Stimulated activated naive B cell treated with anti-CD40 and anti-IgM and Interleukin-4, amounts not matched to agents 10 μg/mL and 1 μg/mL and 100 μg/mL, for 72 hours (primary cell): ENCODE measurements at regions not wholly inside any gene's neighbourhood (a gene's known extent, or its start where the extent isn't known, plus 50 kb on each side); places are given as distances from the start of the nearest gene placed in this dataset.

Experiments used
- ATAC-seq, 2 donors: fragments of 150-1000 bp; cut with Tn5 transposase; replicated peaks; 2 replicates each; pipeline ENCODE4 v1.10.0; 2021; ENCODE audit warnings: moderate library complexity in 1 of 2
- DNase-seq: peaks from one replicate; pipeline ENCODE4 v3.0.0; 2021
- H3K27ac Mint-ChIP-seq: one replicate; pipeline ENCODE4 v1.8.0; 2022; ENCODE audit warnings: mild to moderate bottlenecking, mixed read lengths
- H3K27me3 Mint-ChIP-seq, 2 donors: one replicate each; pipeline ENCODE4 v1.8.0; 2022; ENCODE audit warnings: mixed read lengths in 2 of 2
- H3K36me3 Mint-ChIP-seq, 2 donors: one replicate each; pipeline ENCODE4 v1.8.0; 2022; ENCODE audit warnings: mixed read lengths in 2 of 2, mild to moderate bottlenecking in 1 of 2
- H3K4me1 Mint-ChIP-seq, 2 donors: one replicate each; pipeline ENCODE4 v1.8.0; 2022; ENCODE audit warnings: mixed read lengths in 2 of 2, mild to moderate bottlenecking in 1 of 2
- H3K4me3 Mint-ChIP-seq, 2 donors: one replicate each; pipeline ENCODE4 v1.8.0; 2022; ENCODE audit warnings: mild to moderate bottlenecking in 2 of 2, mixed read lengths in 2 of 2, moderate library complexity in 1 of 2
- H3K9me3 Mint-ChIP-seq, 2 donors: one replicate each; pipeline ENCODE4 v1.8.0; 2022; ENCODE audit warnings: mixed read lengths in 2 of 2, mild to moderate bottlenecking in 1 of 2

- Mint-ChIP-seq H3K4me1 (no peaks in the 10 kb centered on the region), H3K4me3 (no peak overlapping the region), H3K36me3 (no peaks in the 10 kb centered on the region), H3K27me3 (no peaks in the 10 kb centered on the region), H3K9me3 (peaks cover 0 to 3% of the 10 kb centered on the region in 2 donors), H3K27ac (no peak overlapping the region)
- no peak for DNase-seq
- no peak for ATAC-seq
Measured at GRCh38 chr7:108723381-108723814, 153.7 kb downstream of the DNAJB9 start.

GRCh38 chr7:108724251-108725100 is 154.8 kb downstream of the DNAJB9 start:
- Mint-ChIP-seq H3K27me3 (no peaks in the 10 kb centered on the region), H3K4me3 (no peak overlapping the region), H3K4me1 (no peaks in the 10 kb centered on the region), H3K27ac (no peak overlapping the region), H3K36me3 (no peaks in the 10 kb centered on the region), H3K9me3 (peaks cover 0 to 3% of the 10 kb centered on the region in 2 donors)
- no peak for DNase-seq
- ATAC-seq: no peak

- Mint-ChIP-seq H3K27me3 (no peaks in the 10 kb centered on the region), H3K36me3 (no peaks in the 10 kb centered on the region), H3K27ac (no peak overlapping the region), H3K4me1 (no peaks in the 10 kb centered on the region), H3K4me3 (no peak overlapping the region), H3K9me3 (peaks cover 0 to 1% of the 10 kb centered on the region in 2 donors)
- ATAC-seq (no peak), DNase-seq (no peak)
Measured at GRCh38 chr7:108735814-108736213, 166.1 kb downstream of the DNAJB9 start.

GRCh38 chr7:108736221-108736891 is 166.7 kb downstream of the DNAJB9 start:
- Mint-ChIP-seq H3K27me3 (no peaks in the 10 kb centered on the region), H3K4me1 (no peaks in the 10 kb centered on the region), H3K36me3 (no peaks in the 10 kb centered on the region), H3K9me3 (peaks cover 0 to 1% of the 10 kb centered on the region in 2 donors), H3K4me3 (no peak overlapping the region), H3K27ac (no peak overlapping the region)
- no peak for ATAC-seq
- DNase-seq: no peak

- ATAC-seq (no peak), DNase-seq (no peak)
- Mint-ChIP-seq H3K4me3 (no peak overlapping the region), H3K27me3 (no peaks in the 10 kb centered on the region), H3K9me3 (no peaks in the 10 kb centered on the region), H3K27ac (no peak overlapping the region), H3K36me3 (no peaks in the 10 kb centered on the region), H3K4me1 (no peaks in the 10 kb centered on the region)
Measured at GRCh38 chr7:108770981-108771745, 201.5 kb downstream of the DNAJB9 start.

- Mint-ChIP-seq H3K27me3 (no peaks in the 10 kb centered on the region), H3K36me3 (no peaks in the 10 kb centered on the region), H3K27ac (no peak overlapping the region), H3K9me3 (no peaks in the 10 kb centered on the region), H3K4me1 (no peaks in the 10 kb centered on the region), H3K4me3 (no peak overlapping the region)
- no peak for DNase-seq
- ATAC-seq: no peak
Measured at GRCh38 chr7:108771853-108772252, 202.2 kb downstream of the DNAJB9 start.

- ATAC-seq (no peak), DNase-seq (no peak)
- no peaks in the 10 kb centered on the region for H3K27me3 Mint-ChIP-seq
- H3K4me1 Mint-ChIP-seq: no peaks in the 10 kb centered on the region
- H3K27ac Mint-ChIP-seq: no peak overlapping the region
- no peaks in the 10 kb centered on the region for H3K36me3 Mint-ChIP-seq
- no peak overlapping the region for H3K4me3 Mint-ChIP-seq
- H3K9me3 Mint-ChIP-seq: no peaks in the 10 kb centered on the region
Measured at GRCh38 chr7:108777966-108778365, 208.3 kb downstream of the DNAJB9 start.

- Mint-ChIP-seq H3K9me3 (peaks cover 7 to 13% of the 10 kb centered on the region in 2 donors), H3K27ac (no peak overlapping the region), H3K36me3 (no peaks in the 10 kb centered on the region), H3K4me3 (no peak overlapping the region), H3K4me1 (no peaks in the 10 kb centered on the region), H3K27me3 (no peaks in the 10 kb centered on the region)
- DNase-seq (no peak), ATAC-seq (no peak)
Measured at GRCh38 chr7:108789451-108789850, 219.8 kb downstream of the DNAJB9 start.

GRCh38 chr7:108794466-108794865 is 224.8 kb downstream of the DNAJB9 start:
- Mint-ChIP-seq H3K27ac (no peak overlapping the region), H3K4me3 (no peak overlapping the region), H3K4me1 (no peaks in the 10 kb centered on the region), H3K9me3 (peaks cover 7 to 9% of the 10 kb centered on the region in 2 donors), H3K27me3 (no peaks in the 10 kb centered on the region), H3K36me3 (no peaks in the 10 kb centered on the region)
- DNase-seq: no peak
- no peak for ATAC-seq

GRCh38 chr7:108802650-108803049 is 233.0 kb downstream of the DNAJB9 start:
- Mint-ChIP-seq H3K27ac (no peak overlapping the region), H3K4me3 (no peak overlapping the region), H3K4me1 (peaks cover 0 to 2% of the 10 kb centered on the region in 2 donors), H3K9me3 (peaks cover 3 to 5% of the 10 kb centered on the region in 2 donors), H3K27me3 (peaks cover 0 to 9% of the 10 kb centered on the region in 2 donors), H3K36me3 (no peaks in the 10 kb centered on the region)
- ATAC-seq (no peak), DNase-seq (no peak)

GRCh38 chr7:108805808-108806397 is 236.2 kb downstream of the DNAJB9 start:
- ATAC-seq: peak in 1 of 2 donors; percentile 34
- no peak for DNase-seq
- Mint-ChIP-seq H3K4me3 (no peak overlapping the region), H3K36me3 (no peaks in the 10 kb centered on the region), H3K9me3 (peaks cover 0 to 2% of the 10 kb centered on the region in 2 donors), H3K27me3 (peaks cover 0 to 9% of the 10 kb centered on the region in 2 donors), H3K27ac (no peak overlapping the region), H3K4me1 (peaks cover 0 to 2% of the 10 kb centered on the region in 2 donors)

GRCh38 chr7:108808549-108809266 is 239.0 kb downstream of the DNAJB9 start:
- Mint-ChIP-seq H3K9me3 (peaks cover 0 to 2% of the 10 kb centered on the region in 2 donors), H3K27ac (no peak overlapping the region), H3K27me3 (peaks cover 0 to under 1% of the 10 kb centered on the region in 2 donors), H3K4me1 (no peaks in the 10 kb centered on the region), H3K36me3 (no peaks in the 10 kb centered on the region), H3K4me3 (no peak overlapping the region)
- DNase-seq (no peak), ATAC-seq (no peak)

- Mint-ChIP-seq H3K4me1 (no peaks in the 10 kb centered on the region), H3K36me3 (no peaks in the 10 kb centered on the region), H3K9me3 (peaks cover 0 to 2% of the 10 kb centered on the region in 2 donors), H3K27me3 (no peaks in the 10 kb centered on the region), H3K4me3 (no peak overlapping the region), H3K27ac (no peak overlapping the region)
- ATAC-seq (no peak), DNase-seq (no peak)
Measured at GRCh38 chr7:108809356-108809755, 239.7 kb downstream of the DNAJB9 start.
